Lower lobe of right lung (tissue), 2 donors: ENCODE measurements at regions not wholly inside any gene's neighbourhood (a gene's known extent, or its start where the extent isn't known, plus 50 kb on each side); places are given as distances from the start of the nearest gene placed in this dataset.
"Not testable (repeated sequence)": the region's sequence is repeated elsewhere in the genome, so short reads cannot be mapped to it uniquely, and the experiment has no call there.

Experiments
- ATAC-seq, 2 donors: fragments of 200-7000 bp; cut with Tn5 transposase; one replicate each; pipeline ENCODE4 v1.9.1; 2020 to 2022; ENCODE audit warnings: mild to moderate bottlenecking in 2 of 2, moderate library complexity in 2 of 2
- DNase-seq: peaks from one replicate; pipeline ENCODE4 v3.0.0-alpha.2; 2020
- H3K27ac ChIP-seq: fragments of 200-600 bp; one replicate; pipeline ENCODE4 v1.8.0; 2022
- H3K27me3 ChIP-seq: fragments of 200-600 bp; one replicate; pipeline ENCODE4 v1.8.0; 2022; ENCODE audit warnings: low read depth
- H3K36me3 ChIP-seq: fragments of 200-600 bp; one replicate; pipeline ENCODE4 v1.8.0; 2022; ENCODE audit warnings: mild to moderate bottlenecking
- H3K4me1 ChIP-seq: fragments of 200-600 bp; one replicate; pipeline ENCODE4 v1.8.0; 2022
- H3K4me3 ChIP-seq: fragments of 200-600 bp; one replicate; pipeline ENCODE4 v1.8.0; 2022; ENCODE audit warnings: mild to moderate bottlenecking
- H3K9me3 ChIP-seq: fragments of 200-600 bp; one replicate; pipeline ENCODE4 v1.8.0; 2022
- intact Hi-C: fragments of 100-400 bp; cut with DNase I; formaldehyde crosslinking; loops from one replicate; pipeline ENCODE4 v1.11.0; 2022
- donor health status: DM: no; HTN: yes; CAD: no; lungs with severe emphysema.

- H3K27ac ChIP-seq, intact Hi-C loops, H3K4me3 ChIP-seq, H3K36me3 ChIP-seq, H3K4me1 ChIP-seq, H3K27me3 ChIP-seq, H3K9me3 ChIP-seq: not testable (repeated sequence)
- DNase-seq: peak; percentile 24
- ATAC-seq: peak; percentile 77 to 88
Observed at GRCh38 chr6:68897-69561, 223.3 kb upstream of the DUSP22 start.
